ENCODE measurements at regions not wholly inside any gene's neighbourhood (a gene's known extent, or its start where the extent isn't known, plus 50 kb on each side); places are given as distances from the start of the nearest gene placed in this dataset.

DNA sequence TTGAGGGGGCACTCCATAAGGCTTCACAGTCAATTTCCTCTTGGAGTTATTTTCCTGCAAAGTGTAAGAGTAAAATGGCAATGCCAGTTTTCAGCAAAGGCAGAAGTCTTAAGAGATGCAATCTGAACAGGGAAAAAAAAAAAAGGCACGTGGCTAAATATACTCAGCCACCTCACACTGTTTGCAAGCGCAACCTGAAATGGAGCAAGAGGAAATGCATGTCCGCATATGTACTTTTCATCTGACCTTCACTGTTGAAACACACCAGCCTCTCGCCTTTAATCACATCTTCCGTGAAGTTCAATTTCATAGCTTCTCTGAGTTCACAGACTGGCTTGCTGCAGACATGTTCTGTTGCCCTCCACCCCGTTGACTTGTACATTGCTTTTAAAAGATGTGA, 101.4 kb downstream of the KATNIP start:
- intact Hi-C loops (cut with micrococcal nuclease; ENCODE audit: unreplicated experiment), result no loop called here
- POLR2A ChIA-PET, result no interaction called here
- Histone ChIP-seq H3K4me2 (ENCODE audit: low read depth, low read length) (no peak overlapping the region), H3K4me3 (replicated peaks in 1 of 3; ENCODE audit: insufficient read depth in 1 of 3, low read depth in 2 of 3, low read length in 3 of 3) (no peak overlapping the region), H3K36me3 (replicated peaks in 1 of 2; ENCODE audit: control insufficient read depth in 1 of 2, insufficient read depth in 2 of 2, low read length in 2 of 2) (peaks cover 3 to 4% of the 10 kb centered on the region in 2 experiments; a peak in 1 of 5 replicates), H3K79me2 (ENCODE audit: insufficient read depth, low read length) (no peaks in the 10 kb centered on the region), H2AFZ (ENCODE audit: low read length) (no peak overlapping the region), H3K4me1 (ENCODE audit: insufficient read depth, low read length) (no peaks in the 10 kb centered on the region), H3K27ac (ENCODE audit: extremely low read length, insufficient read depth, low read length) (no peak overlapping the region), H3K9ac (ENCODE audit: insufficient read depth, low read depth, low read length) (no peak overlapping the region), H3K9me3 (ENCODE audit: low read length) (no peaks in the 10 kb centered on the region), H4K20me1 (ENCODE audit: insufficient read depth, low read length) (no peaks in the 10 kb centered on the region), H3K27me3 (ENCODE audit: control insufficient read depth in 1 of 2, insufficient read depth in 2 of 2, low read length in 2 of 2) (no peaks in the 10 kb centered on the region)
- no TSS peak for BruUV-seq (replicated peaks)
- DNase-seq (ENCODE audit: low spot score) (no peak), FAIRE-seq (no peak), ATAC-seq (no peak)
- CTCF ChIA-PET (ENCODE audit: low intra/inter-chr PET ratio, low total read pairs), result no interaction called here
- in situ Hi-C loops (cut with HindIII; ENCODE audit: extremely low pct_ligation_motif_present, low pct_unique_long_range_greater_than_20kb), result no loop called here
- 92% methylated on average over 6 of the region's 6 CpGs for WGBS (ENCODE audit: low lambda C conversion rate)
- TF ChIP-seq, protein P1, sequence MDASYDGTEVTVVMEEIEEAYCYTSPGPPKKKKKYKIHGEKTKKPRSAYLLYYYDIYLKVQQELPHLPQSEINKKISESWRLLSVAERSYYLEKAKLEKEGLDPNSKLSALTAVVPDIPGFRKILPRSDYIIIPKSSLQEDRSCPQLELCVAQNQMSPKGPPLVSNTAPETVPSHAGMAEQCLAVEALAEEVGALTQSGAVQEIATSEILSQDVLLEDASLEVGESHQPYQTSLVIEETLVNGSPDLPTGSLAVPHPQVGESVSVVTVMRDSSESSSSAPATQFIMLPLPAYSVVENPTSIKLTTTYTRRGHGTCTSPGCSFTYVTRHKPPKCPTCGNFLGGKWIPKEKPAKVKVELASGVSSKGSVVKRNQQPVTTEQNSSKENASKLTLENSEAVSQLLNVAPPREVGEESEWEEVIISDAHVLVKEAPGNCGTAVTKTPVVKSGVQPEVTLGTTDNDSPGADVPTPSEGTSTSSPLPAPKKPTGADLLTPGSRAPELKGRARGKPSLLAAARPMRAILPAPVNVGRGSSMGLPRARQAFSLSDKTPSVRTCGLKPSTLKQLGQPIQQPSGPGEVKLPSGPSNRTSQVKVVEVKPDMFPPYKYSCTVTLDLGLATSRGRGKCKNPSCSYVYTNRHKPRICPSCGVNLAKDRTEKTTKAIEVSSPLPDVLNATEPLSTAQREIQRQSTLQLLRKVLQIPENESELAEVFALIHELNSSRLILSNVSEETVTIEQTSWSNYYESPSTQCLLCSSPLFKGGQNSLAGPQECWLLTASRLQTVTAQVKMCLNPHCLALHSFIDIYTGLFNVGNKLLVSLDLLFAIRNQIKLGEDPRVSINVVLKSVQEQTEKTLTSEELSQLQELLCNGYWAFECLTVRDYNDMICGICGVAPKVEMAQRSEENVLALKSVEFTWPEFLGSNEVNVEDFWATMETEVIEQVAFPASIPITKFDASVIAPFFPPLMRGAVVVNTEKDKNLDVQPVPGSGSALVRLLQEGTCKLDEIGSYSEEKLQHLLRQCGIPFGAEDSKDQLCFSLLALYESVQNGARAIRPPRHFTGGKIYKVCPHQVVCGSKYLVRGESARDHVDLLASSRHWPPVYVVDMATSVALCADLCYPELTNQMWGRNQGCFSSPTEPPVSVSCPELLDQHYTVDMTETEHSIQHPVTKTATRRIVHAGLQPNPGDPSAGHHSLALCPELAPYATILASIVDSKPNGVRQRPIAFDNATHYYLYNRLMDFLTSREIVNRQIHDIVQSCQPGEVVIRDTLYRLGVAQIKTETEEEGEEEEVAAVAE (CRISPR knock-in tag; IDR thresholded peaks at IDR 0.05; ENCODE audit: borderline replicate concordance), result no peak
- TF ChIP-seq FOXK2 (IDR thresholded peaks at IDR 0.05) (no peak), GABPA (IDR thresholded peaks at IDR 0.05; ENCODE audit: low read depth, low read length) (no peak), GABPA (CRISPR knock-in tag; IDR thresholded peaks at IDR 0.05; ENCODE audit: low read depth) (no peak), FOXA1 (IDR thresholded peaks at IDR 0.05) (no peak), FOXA1 (CRISPR knock-in tag; IDR thresholded peaks at IDR 0.05) (no peak), ATF7 (IDR thresholded peaks at IDR 0.05) (no peak), ATF7 (CRISPR knock-in tag; IDR thresholded peaks at IDR 0.05) (no peak), ZFP1 (CRISPR knock-in tag; IDR thresholded peaks at IDR 0.05) (no peak), ZMYM2 (CRISPR knock-in tag; IDR thresholded peaks at IDR 0.05) (no peak), BRD4 (CRISPR knock-in tag; IDR thresholded peaks at IDR 0.05) (no peak), AGO2 (optimal IDR thresholded peaks at IDR 0.05; ENCODE audit: low read depth, low read length) (no peak), ZNF441 (CRISPR knock-in tag; IDR thresholded peaks at IDR 0.05; ENCODE audit: borderline replicate concordance) (no peak), MBNL3 (CRISPR knock-in tag; conservative IDR thresholded peaks at IDR 0.05) (no peak)
- TF ChIP-seq, protein P2, sequence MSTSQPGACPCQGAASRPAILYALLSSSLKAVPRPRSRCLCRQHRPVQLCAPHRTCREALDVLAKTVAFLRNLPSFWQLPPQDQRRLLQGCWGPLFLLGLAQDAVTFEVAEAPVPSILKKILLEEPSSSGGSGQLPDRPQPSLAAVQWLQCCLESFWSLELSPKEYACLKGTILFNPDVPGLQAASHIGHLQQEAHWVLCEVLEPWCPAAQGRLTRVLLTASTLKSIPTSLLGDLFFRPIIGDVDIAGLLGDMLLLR (CRISPR knock-in tag; IDR thresholded peaks at IDR 0.05), result no peak
- TF ChIP-seq, protein P3, sequence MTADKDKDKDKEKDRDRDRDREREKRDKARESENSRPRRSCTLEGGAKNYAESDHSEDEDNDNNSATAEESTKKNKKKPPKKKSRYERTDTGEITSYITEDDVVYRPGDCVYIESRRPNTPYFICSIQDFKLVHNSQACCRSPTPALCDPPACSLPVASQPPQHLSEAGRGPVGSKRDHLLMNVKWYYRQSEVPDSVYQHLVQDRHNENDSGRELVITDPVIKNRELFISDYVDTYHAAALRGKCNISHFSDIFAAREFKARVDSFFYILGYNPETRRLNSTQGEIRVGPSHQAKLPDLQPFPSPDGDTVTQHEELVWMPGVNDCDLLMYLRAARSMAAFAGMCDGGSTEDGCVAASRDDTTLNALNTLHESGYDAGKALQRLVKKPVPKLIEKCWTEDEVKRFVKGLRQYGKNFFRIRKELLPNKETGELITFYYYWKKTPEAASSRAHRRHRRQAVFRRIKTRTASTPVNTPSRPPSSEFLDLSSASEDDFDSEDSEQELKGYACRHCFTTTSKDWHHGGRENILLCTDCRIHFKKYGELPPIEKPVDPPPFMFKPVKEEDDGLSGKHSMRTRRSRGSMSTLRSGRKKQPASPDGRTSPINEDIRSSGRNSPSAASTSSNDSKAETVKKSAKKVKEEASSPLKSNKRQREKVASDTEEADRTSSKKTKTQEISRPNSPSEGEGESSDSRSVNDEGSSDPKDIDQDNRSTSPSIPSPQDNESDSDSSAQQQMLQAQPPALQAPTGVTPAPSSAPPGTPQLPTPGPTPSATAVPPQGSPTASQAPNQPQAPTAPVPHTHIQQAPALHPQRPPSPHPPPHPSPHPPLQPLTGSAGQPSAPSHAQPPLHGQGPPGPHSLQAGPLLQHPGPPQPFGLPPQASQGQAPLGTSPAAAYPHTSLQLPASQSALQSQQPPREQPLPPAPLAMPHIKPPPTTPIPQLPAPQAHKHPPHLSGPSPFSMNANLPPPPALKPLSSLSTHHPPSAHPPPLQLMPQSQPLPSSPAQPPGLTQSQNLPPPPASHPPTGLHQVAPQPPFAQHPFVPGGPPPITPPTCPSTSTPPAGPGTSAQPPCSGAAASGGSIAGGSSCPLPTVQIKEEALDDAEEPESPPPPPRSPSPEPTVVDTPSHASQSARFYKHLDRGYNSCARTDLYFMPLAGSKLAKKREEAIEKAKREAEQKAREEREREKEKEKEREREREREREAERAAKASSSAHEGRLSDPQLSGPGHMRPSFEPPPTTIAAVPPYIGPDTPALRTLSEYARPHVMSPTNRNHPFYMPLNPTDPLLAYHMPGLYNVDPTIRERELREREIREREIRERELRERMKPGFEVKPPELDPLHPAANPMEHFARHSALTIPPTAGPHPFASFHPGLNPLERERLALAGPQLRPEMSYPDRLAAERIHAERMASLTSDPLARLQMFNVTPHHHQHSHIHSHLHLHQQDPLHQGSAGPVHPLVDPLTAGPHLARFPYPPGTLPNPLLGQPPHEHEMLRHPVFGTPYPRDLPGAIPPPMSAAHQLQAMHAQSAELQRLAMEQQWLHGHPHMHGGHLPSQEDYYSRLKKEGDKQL (CRISPR knock-in tag; IDR thresholded peaks at IDR 0.05; ENCODE audit: low read depth), result no peak

All from HepG2 (cell line).